Gastrocnemius medialis (tissue), 4 donors: ENCODE measurements at regions not wholly inside any gene's neighbourhood (a gene's known extent, or its start where the extent isn't known, plus 50 kb on each side); places are given as distances from the start of the nearest gene placed in this dataset.

Source experiments
- CTCF ChIP-seq, 5 experiments: fragments of 450-650 bp in 3 of 5; fragments of 200-600 bp in 2 of 5; sonication (generic) in 2 of 5; IDR thresholded peaks in 4 of 5; conservative IDR thresholded peaks in 1 of 5; 1 replicate in 4 of 5; 2 replicates in 1 of 5; pipeline ENCODE4 v1.5.1; 2016 to 2019; ENCODE audit warnings: antibody characterized with exemption in 5 of 5, mild to moderate bottlenecking in 3 of 5, moderate library complexity in 3 of 5
- POLR2A ChIP-seq, 2 donors: fragments of 450-650 bp; IDR thresholded peaks; one replicate each; pipeline ENCODE4 v1.6.1; 2017; ENCODE audit warnings: antibody characterized with exemption in 2 of 2, mild to moderate bottlenecking in 2 of 2, moderate library complexity in 2 of 2

GRCh38 chr2:84309281-84309680 lies 149.8 kb downstream of the SUCLG1 start:
- TF ChIP-seq CTCF (IDR thresholded peaks at IDR 0.05 in 4 of 5, conservative IDR thresholded peaks at IDR 0.05 in 1 of 5) (no peak), POLR2A (IDR thresholded peaks at IDR 0.05) (no peak)
